Skeletal muscle satellite cell (primary cell): ENCODE measurements at regions not wholly inside any gene's neighbourhood (a gene's known extent, or its start where the extent isn't known, plus 50 kb on each side); places are given as distances from the start of the nearest gene placed in this dataset.
A peak's percentile ranks its signal among the peaks of the same experiment; 100 is the strongest.
"Not testable (repeated sequence)": the region's sequence is repeated elsewhere in the genome, so short reads cannot be mapped to it uniquely, and the experiment has no call there.

Experiments used
- H3K27me3 ChIP-seq: 2 replicates; pipeline ENCODE4 v1.7.0; 2013; ENCODE audit warnings: low read length; ENCODE audit not compliant: control insufficient read depth, insufficient read depth
- H3K36me3 ChIP-seq: 2 replicates; pipeline ENCODE4 v1.7.0; 2013; ENCODE audit warnings: mild to moderate bottlenecking, control low read depth, low read length; ENCODE audit not compliant: insufficient read depth
- H3K4me1 ChIP-seq: 2 replicates; pipeline ENCODE4 v1.7.0; 2013; ENCODE audit warnings: low read length; ENCODE audit not compliant: control insufficient read depth, insufficient read depth
- H3K4me2 ChIP-seq: 2 replicates; pipeline ENCODE4 v1.7.0; 2013; ENCODE audit warnings: mild to moderate bottlenecking, low read length
- H3K4me3 ChIP-seq: 2 replicates; pipeline ENCODE4 v1.7.0; 2013; ENCODE audit warnings: low read length
- H3K9ac ChIP-seq: 2 replicates; pipeline ENCODE4 v1.7.0; 2013; ENCODE audit warnings: mild to moderate bottlenecking, low read depth, low read length, moderate library complexity
- H3K9me3 ChIP-seq: replicated peaks from 2 replicates; pipeline ENCODE4 v1.7.0; 2013; ENCODE audit warnings: mild to moderate bottlenecking, control low read depth, low read length

DNA sequence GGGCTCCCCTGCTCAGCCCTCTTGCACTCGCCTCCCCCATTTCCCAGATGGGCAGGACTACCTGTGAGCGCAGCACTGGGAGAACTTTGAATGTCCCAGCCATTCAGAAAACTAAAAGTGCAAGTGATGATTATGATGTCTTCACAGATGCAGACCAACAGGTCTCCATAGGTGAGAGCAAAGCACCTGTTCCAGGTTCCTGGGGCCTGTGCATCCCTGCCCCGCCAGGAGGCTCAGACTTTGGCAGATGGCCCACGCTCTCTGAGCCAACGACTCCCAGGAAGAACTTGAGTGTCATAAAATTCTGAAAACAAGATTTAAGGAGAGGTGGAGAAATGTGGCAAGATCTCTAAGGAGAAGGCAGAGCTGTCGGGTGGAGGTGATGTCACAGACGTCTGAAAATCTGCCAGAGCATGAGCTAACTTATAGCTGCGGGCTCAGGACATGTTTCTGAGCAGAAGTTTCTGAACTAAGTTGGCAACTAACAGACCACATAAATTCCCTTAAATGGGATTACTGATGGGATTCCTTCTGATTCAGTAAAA lies 110.8 kb upstream of the IGF1R start:
- Histone ChIP-seq H3K9ac (no peak overlapping the region), H3K27me3 (peaks cover 37% of the 10 kb centered on the region), H3K36me3 (no peaks in the 10 kb centered on the region), H3K4me3 (no peak overlapping the region), H3K9me3 (no peaks in the 10 kb centered on the region), H3K4me2 (no peak overlapping the region), H3K4me1 (no peaks in the 10 kb centered on the region)

DNA sequence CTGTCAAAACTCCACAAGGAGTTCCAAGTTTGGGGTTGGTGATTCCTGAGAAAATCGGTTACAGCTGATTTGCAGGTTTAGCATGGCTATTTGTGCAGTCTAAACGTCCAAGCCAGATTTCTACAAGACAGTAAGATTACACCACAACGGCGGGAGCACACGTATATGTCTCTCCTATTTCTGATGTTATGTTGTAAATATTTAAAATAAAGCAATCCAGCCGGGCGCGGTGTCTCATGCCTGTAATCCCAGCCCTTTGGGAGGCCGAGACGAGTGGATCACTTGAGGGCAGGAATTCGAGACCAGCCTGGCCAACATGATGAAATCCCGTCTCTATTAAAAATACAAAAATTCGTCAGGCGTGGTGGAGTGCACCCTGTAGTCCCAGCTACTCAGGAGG lies 106.8 kb upstream of the IGF1R start:
- Histone ChIP-seq H3K27me3 (peaks cover 32% of the 10 kb centered on the region), H3K4me1 (no peaks in the 10 kb centered on the region), H3K9me3 (no peaks in the 10 kb centered on the region), H3K4me2 (no peak overlapping the region), H3K36me3 (no peaks in the 10 kb centered on the region), H3K9ac (no peak overlapping the region), H3K4me3 (no peak overlapping the region)

DNA sequence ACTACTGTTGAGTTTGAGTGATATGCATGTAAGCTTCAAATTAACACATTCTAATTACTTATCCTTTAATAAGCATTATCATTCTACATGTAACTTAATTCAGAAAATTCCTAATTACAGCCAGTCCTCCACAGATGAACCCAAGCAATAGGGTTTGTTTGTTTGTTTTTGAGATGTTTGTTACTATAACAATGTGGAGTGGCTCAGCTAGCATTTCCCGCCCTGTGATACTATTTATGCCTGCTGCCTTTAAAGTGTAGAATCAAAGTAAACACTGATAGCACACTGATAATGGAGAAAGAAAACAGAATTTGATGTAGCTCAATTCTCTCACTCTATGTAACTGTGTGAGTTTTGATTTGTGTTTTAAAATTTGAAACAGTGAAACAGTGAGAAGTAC lies 105.1 kb upstream of the IGF1R start:
- Histone ChIP-seq H3K4me2 (no peak overlapping the region), H3K27me3 (peaks cover 26% of the 10 kb centered on the region), H3K36me3 (no peaks in the 10 kb centered on the region), H3K4me3 (no peak overlapping the region), H3K9me3 (no peaks in the 10 kb centered on the region), H3K9ac (no peak overlapping the region), H3K4me1 (peaks cover 1% of the 10 kb centered on the region)

DNA sequence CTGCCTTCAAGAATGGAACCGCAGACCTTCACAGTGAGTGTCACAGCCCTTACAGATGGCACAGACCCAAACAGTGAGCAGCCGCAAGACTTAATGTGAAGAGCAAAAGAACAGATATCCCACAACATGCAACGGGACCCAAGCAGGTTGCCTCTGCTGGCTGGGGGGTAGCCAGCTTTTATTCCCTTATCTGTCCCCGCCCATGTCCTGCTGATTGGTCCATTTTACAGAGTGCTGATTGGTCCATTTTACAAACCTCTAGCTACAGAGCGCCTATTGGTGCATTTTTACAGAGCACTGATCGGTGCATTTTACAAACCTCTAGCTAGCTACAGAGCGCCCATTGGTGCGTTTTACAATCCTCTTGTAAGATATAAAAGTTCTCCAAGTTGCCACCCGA lies 102.0 kb upstream of the IGF1R start:
- Histone ChIP-seq H3K4me1 (peaks cover 4% of the 10 kb centered on the region), H3K9ac (no peak overlapping the region), H3K27me3 (peaks cover 9% of the 10 kb centered on the region), H3K9me3 (no peaks in the 10 kb centered on the region), H3K4me2 (no peak overlapping the region), H3K36me3 (no peaks in the 10 kb centered on the region), H3K4me3 (no peak overlapping the region)

DNA sequence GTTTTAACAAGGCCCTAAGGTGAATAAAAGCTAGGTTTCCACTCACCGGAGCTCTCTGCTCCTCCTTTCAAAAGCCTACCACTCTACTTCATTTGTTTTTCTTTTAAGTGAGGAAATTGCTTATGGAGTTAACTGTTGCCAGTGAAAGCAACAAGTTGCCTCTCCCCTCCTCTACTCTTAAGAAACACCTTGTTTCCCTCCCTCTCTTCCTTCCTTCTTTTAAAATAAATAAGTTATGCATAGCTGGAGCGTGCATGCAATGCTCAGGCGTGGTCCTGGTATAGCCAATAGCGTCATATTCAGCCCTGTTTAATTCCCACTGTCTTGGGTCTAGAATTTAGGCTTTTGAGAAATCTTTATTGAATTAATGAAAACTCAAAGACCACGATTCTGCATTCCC lies 101.1 kb upstream of the IGF1R start:
- H3K4me3 ChIP-seq, result peak overlapping the region; percentile 76

DNA sequence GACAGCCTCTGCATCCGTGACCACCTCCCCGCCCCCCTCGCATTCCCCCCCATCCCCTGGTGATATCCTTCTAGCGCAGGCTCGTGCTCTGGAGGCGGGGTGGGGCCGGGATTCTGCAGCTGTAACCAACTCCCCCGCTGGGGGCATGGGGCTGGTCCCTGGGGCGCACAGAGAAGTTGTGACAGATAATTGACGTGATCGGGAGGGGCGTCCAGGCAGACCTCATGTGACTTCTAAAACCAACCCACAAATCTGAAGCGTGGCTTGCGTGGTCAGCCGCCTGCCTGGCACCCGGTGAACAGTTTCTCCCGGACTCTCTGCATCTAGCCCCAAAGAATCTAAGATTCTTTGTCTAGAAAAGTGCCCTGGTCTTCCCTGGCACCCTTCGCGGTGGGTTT lies 100.6 kb upstream of the IGF1R start:
- Histone ChIP-seq H3K9me3 (no peaks in the 10 kb centered on the region), H3K9ac (peak overlapping the region; percentile 73), H3K4me1 (peaks cover 4% of the 10 kb centered on the region), H3K36me3 (no peaks in the 10 kb centered on the region), H3K27me3 (peaks cover 4% of the 10 kb centered on the region), H3K4me2 (peak overlapping the region; percentile 90), H3K4me3 (peak overlapping the region; percentile 76)

More for the DNA sequence above, 101.1 kb upstream of the IGF1R start:
- Histone ChIP-seq H3K9ac (no peak overlapping the region), H3K4me1 (peaks cover 4% of the 10 kb centered on the region), H3K27me3 (peaks cover 4% of the 10 kb centered on the region), H3K4me2 (no peak overlapping the region), H3K9me3 (no peaks in the 10 kb centered on the region), H3K36me3 (no peaks in the 10 kb centered on the region)

DNA sequence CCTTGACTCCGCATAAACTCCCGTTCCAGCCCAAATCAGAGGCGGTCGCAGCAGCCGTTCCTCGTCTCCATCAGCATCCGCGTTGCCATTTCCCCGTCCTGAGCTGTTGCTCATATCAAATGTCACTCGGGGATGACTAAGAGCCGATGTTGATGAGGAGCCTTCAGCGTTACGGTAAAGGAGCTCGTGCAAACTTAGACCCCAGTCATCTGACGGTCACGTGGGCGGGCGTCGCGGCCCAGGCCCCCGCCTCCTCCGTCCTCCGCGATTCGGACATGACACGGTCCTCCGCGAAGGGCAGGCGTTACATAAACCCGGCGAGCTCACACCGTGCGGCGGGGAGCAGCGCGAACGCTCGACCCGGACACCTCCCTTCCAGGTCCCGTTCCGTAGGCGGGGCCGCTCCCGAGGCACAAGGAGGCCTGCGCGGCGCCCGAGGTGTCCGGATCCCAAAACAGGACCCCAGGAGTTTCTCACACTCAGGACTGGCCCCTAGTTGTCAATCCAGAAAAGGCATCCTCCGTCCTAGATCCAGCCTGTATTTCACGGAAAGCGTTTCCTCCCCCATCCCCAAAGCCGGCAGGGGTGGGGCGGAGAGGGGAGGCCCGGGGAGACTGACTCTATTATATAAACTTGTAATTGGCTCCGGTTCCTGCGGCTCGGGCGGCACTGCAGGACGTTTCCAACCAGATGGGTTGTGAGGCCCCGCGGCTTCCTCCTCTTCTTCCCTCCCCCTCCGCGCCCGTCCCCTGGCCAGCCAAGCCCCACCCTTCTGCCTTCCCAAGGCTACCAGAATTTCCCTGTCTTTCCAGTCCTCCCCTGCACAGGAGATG lies 100.0 kb upstream of the IGF1R start:
- Histone ChIP-seq H3K9me3 (no peaks in the 10 kb centered on the region), H3K36me3 (no peaks in the 10 kb centered on the region), H3K4me2 (peak overlapping the region; percentile 90), H3K27me3 (peaks cover under 1% of the 10 kb centered on the region), H3K4me3 (peak overlapping the region; percentile 76), H3K9ac (peak overlapping the region; percentile 73), H3K4me1 (peaks cover 4% of the 10 kb centered on the region)

DNA sequence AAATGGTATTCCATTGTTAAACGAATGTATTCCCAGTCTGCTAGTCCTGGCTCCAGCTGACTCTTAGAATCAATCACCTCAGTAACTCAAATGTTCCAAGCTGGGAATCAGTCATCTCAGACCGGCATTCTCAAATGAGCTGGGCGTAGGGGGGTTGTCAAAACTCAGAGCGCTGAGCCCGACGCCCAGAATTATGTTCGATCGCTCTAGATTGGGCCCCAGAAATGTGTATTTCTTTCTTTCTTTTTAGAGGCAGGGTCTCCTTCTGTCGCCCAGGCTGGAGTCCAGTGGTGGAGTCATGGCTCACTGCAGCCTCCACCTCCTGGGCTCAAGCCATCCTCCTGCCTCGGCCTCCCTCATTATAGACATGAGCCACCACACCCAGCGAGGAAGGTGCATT lies 99.3 kb upstream of the IGF1R start:
- Histone ChIP-seq H3K9me3 (no peaks in the 10 kb centered on the region), H3K4me2 (peak overlapping the region; percentile 90), H3K27me3 (no peaks in the 10 kb centered on the region), H3K9ac (peak overlapping the region; percentile 73), H3K4me3 (peak overlapping the region; percentile 76), H3K4me1 (peaks cover 4% of the 10 kb centered on the region), H3K36me3 (no peaks in the 10 kb centered on the region)

DNA sequence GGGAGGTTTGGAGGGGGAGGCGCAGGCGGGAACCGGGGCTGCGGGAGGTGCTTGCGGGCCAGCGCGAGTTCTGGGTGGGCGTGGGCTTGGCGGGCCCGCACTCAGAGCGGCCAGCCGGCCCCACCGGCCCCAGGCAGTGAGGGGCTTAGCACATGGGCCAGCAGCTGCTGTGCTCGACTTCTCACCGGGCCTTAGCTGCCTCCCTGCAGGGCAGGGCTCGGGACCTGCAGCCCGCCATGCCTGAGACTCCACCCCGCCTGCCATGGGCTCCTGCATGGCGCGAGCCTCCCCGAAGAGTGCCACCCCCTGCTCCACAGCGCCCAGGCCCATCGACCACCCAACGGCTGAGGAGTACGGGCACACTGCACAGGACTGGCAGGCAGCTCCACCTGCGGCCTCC lies 98.6 kb upstream of the IGF1R start:
- Histone ChIP-seq H3K9ac (no peak overlapping the region), H3K4me1 (peaks cover 4% of the 10 kb centered on the region), H3K27me3 (peaks cover under 1% of the 10 kb centered on the region), H3K4me2 (no peak overlapping the region), H3K36me3 (no peaks in the 10 kb centered on the region), H3K9me3 (no peaks in the 10 kb centered on the region), H3K4me3 (no peak overlapping the region)

DNA sequence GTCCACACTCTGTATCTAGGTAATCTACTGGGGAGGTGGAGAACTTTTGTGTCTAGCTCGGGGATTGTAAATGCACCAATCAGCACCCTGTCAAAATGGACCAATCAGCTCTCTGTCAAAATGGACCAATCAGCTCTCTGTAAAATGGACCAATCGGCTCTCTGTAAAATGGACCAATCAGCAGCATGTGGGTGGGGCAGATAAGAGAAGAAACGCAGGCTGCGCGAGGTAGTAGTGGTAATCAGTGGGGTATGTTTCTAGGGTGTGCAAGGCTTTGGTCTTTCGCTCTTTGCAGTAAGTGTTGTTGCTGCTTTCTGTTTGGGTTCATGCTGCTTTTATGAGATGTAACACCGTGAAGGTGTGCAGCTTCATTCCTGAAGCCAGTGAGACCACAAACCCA lies 98.0 kb upstream of the IGF1R start:
- not testable (repeated sequence) for H3K27me3 ChIP-seq, H3K4me1 ChIP-seq, H3K9ac ChIP-seq, H3K4me2 ChIP-seq, H3K9me3 ChIP-seq, H3K4me3 ChIP-seq, H3K36me3 ChIP-seq

DNA sequence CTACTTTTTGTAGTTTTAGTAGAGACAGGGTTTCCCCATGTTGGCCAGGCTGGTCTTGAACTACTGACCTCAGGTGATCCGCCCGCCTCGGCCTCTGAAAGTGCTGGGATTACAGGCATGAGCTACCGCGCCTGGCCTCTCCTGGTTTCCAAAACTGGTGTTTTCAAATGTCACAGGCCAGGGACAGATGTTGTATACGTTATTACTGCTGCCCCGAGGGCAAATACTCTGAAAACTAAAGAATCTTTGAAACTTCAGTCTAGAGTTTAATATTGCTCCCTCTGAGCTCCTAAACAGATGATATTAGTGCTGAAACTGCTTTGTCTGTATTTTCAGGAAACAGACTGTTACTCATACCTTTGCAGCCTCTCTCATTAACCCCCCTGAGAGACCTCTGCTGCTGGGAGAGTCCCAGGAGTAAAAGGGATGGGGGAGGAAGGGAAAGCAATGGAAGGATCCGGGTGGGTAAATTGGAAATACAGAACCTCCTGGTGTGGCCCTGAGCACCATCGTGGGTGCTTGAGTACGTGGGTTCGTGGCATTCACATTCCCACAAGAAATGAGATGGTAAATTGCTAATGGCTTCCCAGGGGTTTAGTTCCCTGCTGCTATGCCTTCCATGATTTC lies 96.3 kb upstream of the IGF1R start:
- Histone ChIP-seq H3K4me1 (peaks cover 4% of the 10 kb centered on the region), H3K4me2 (no peak overlapping the region), H3K36me3 (no peaks in the 10 kb centered on the region), H3K9me3 (no peaks in the 10 kb centered on the region), H3K4me3 (no peak overlapping the region), H3K9ac (no peak overlapping the region), H3K27me3 (peaks cover 3% of the 10 kb centered on the region)
